Glutamatergic neuron (in vitro differentiated cells): ENCODE measurements at regions not wholly inside any gene's neighbourhood (a gene's known extent, or its start where the extent isn't known, plus 50 kb on each side); places are given as distances from the start of the nearest gene placed in this dataset.

ENCODE experiments used
- DNase-seq: peaks from one replicate; pipeline ENCODE4 v3.0.0; 2022
- H3K27ac Mint-ChIP-seq: one replicate; pipeline ENCODE4 v1.8.0; 2020; ENCODE audit warnings: mild to moderate bottlenecking, mixed read lengths, inconsistent platforms; ENCODE audit not compliant: unreplicated experiment
- H3K27me3 Mint-ChIP-seq: one replicate; pipeline ENCODE4 v1.8.0; 2020; ENCODE audit warnings: mild to moderate bottlenecking, moderate library complexity, mixed read lengths, inconsistent platforms; ENCODE audit not compliant: unreplicated experiment
- H3K36me3 Mint-ChIP-seq: one replicate; pipeline ENCODE4 v1.8.0; 2020; ENCODE audit warnings: mild to moderate bottlenecking, mixed read lengths, inconsistent platforms; ENCODE audit not compliant: unreplicated experiment
- H3K4me1 Mint-ChIP-seq: one replicate; pipeline ENCODE4 v1.8.0; 2020; ENCODE audit warnings: mild to moderate bottlenecking, low read depth, mixed read lengths, inconsistent platforms; ENCODE audit not compliant: unreplicated experiment
- H3K4me3 Mint-ChIP-seq: one replicate; pipeline ENCODE4 v1.8.0; 2020; ENCODE audit warnings: mild to moderate bottlenecking, mixed read lengths, inconsistent platforms; ENCODE audit not compliant: unreplicated experiment
- H3K9me3 Mint-ChIP-seq: one replicate; pipeline ENCODE4 v1.8.0; 2020; ENCODE audit warnings: mild to moderate bottlenecking, moderate library complexity, mixed read lengths, inconsistent platforms; ENCODE audit not compliant: unreplicated experiment
- TF ChIP-seq, protein P1 (sequence below): fragments of 200-600 bp; sonication (generic); IDR thresholded peaks from one replicate; pipeline ENCODE4 v1.5.0; 2021; ENCODE audit not compliant: partially characterized antibody, unreplicated experiment

GRCh38 chr2:10964052-10964790 lies 52.5 kb downstream of the KCNF1 start:
- H3K4me1 Mint-ChIP-seq, result peaks cover 6% of the 10 kb centered on the region
- H3K9me3 Mint-ChIP-seq, result no peaks in the 10 kb centered on the region
- no peak overlapping the region for H3K4me3 Mint-ChIP-seq
- no peak for DNase-seq
- H3K27me3 Mint-ChIP-seq, result no peaks in the 10 kb centered on the region
- H3K27ac Mint-ChIP-seq, result no peak overlapping the region
- H3K36me3 Mint-ChIP-seq, result no peaks in the 10 kb centered on the region
- TF ChIP-seq, protein P1, sequence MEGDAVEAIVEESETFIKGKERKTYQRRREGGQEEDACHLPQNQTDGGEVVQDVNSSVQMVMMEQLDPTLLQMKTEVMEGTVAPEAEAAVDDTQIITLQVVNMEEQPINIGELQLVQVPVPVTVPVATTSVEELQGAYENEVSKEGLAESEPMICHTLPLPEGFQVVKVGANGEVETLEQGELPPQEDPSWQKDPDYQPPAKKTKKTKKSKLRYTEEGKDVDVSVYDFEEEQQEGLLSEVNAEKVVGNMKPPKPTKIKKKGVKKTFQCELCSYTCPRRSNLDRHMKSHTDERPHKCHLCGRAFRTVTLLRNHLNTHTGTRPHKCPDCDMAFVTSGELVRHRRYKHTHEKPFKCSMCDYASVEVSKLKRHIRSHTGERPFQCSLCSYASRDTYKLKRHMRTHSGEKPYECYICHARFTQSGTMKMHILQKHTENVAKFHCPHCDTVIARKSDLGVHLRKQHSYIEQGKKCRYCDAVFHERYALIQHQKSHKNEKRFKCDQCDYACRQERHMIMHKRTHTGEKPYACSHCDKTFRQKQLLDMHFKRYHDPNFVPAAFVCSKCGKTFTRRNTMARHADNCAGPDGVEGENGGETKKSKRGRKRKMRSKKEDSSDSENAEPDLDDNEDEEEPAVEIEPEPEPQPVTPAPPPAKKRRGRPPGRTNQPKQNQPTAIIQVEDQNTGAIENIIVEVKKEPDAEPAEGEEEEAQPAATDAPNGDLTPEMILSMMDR, result no peak

GRCh38 chr2:10965241-10965843 lies 53.6 kb downstream of the KCNF1 start:
- TF ChIP-seq, protein P1, result no peak
- Mint-ChIP-seq H3K27ac (no peak overlapping the region), H3K36me3 (no peaks in the 10 kb centered on the region), H3K27me3 (no peaks in the 10 kb centered on the region), H3K9me3 (no peaks in the 10 kb centered on the region), H3K4me3 (no peak overlapping the region), H3K4me1 (peaks cover 11% of the 10 kb centered on the region)
- DNase-seq, result no peak

- Mint-ChIP-seq H3K9me3 (no peaks in the 10 kb centered on the region), H3K27me3 (no peaks in the 10 kb centered on the region), H3K4me3 (no peak overlapping the region), H3K27ac (no peak overlapping the region), H3K4me1 (peaks cover 11% of the 10 kb centered on the region), H3K36me3 (no peaks in the 10 kb centered on the region)
- DNase-seq, result no peak
- TF ChIP-seq, protein P1, result no peak
Observed at GRCh38 chr2:10966056-10966455, 54.3 kb downstream of the KCNF1 start.

GRCh38 chr2:10966741-10967140 lies 55.0 kb downstream of the KCNF1 start:
- DNase-seq, result no peak

More at GRCh38 chr2:10966741-10967140, 55.0 kb downstream of the KCNF1 start:
- TF ChIP-seq, protein P1, result no peak
- Mint-ChIP-seq H3K9me3 (no peaks in the 10 kb centered on the region), H3K36me3 (no peaks in the 10 kb centered on the region), H3K4me3 (no peak overlapping the region), H3K27ac (no peak overlapping the region), H3K27me3 (no peaks in the 10 kb centered on the region), H3K4me1 (peaks cover 12% of the 10 kb centered on the region)
